GM19467 (cell line): ENCODE measurements at regions not wholly inside any gene's neighbourhood (a gene's known extent, or its start where the extent isn't known, plus 50 kb on each side); places are given as distances from the start of the nearest gene placed in this dataset.
A peak's percentile ranks its signal among the peaks of the same experiment; 100 is the strongest.

Experiments
- ATAC-seq: cut with Tn5 transposase; IDR thresholded peaks from one replicate; pipeline ENCODE4 v1.9.1; 2021; ENCODE audit warnings: mild to moderate bottlenecking, moderate library complexity; ENCODE audit not compliant: unreplicated experiment

- no peak for ATAC-seq
These were observed 698.5 kb downstream of the KCNA4 start for GRCh38 chr11:29318134-29318845.

GRCh38 chr11:29317694-29318093, 699.1 kb downstream of the KCNA4 start:
- no peak for ATAC-seq

- no peak for ATAC-seq
These were observed 701.6 kb downstream of the KCNA4 start for GRCh38 chr11:29315275-29315674.

- ATAC-seq, result no peak
These were observed 702.6 kb downstream of the KCNA4 start for GRCh38 chr11:29314211-29314610.

- ATAC-seq, result no peak
These were observed 704.0 kb downstream of the KCNA4 start for GRCh38 chr11:29312812-29313211.

GRCh38 chr11:29310725-29311342, 706.0 kb downstream of the KCNA4 start:
- no peak for ATAC-seq

GRCh38 chr11:29309992-29310391, 706.8 kb downstream of the KCNA4 start:
- ATAC-seq, result no peak

- no peak for ATAC-seq
These were observed 710.3 kb downstream of the KCNA4 start for GRCh38 chr11:29306527-29306926.

GRCh38 chr11:29305456-29306232, 711.2 kb downstream of the KCNA4 start:
- no peak for ATAC-seq

- ATAC-seq, result no peak
These were observed 716.4 kb downstream of the KCNA4 start for GRCh38 chr11:29300420-29300819.

GRCh38 chr11:29296680-29297079, 720.1 kb downstream of the KCNA4 start:
- no peak for ATAC-seq

- peak; percentile 97 for ATAC-seq
These were observed 723.0 kb downstream of the KCNA4 start for GRCh38 chr11:29293825-29294224.

- ATAC-seq, result no peak
These were observed 734.7 kb downstream of the KCNA4 start for GRCh38 chr11:29282088-29282487.

GRCh38 chr11:29281271-29281777, 735.5 kb downstream of the KCNA4 start:
- ATAC-seq, result no peak

GRCh38 chr11:29280452-29280851, 736.4 kb downstream of the KCNA4 start:
- no peak for ATAC-seq

GRCh38 chr11:29279716-29280115, 737.1 kb downstream of the KCNA4 start:
- ATAC-seq, result no peak

GRCh38 chr11:29272019-29272654, 744.7 kb downstream of the KCNA4 start:
- ATAC-seq, result no peak

GRCh38 chr11:29271616-29272015, 745.2 kb downstream of the KCNA4 start:
- no peak for ATAC-seq

GRCh38 chr11:29268733-29269132, 748.1 kb downstream of the KCNA4 start:
- no peak for ATAC-seq

GRCh38 chr11:29265792-29266191, 751.0 kb downstream of the KCNA4 start:
- no peak for ATAC-seq

GRCh38 chr11:29265381-29265780, 751.4 kb downstream of the KCNA4 start:
- no peak for ATAC-seq
